ENCODE measurements at regions not wholly inside any gene's neighbourhood (a gene's known extent, or its start where the extent isn't known, plus 50 kb on each side); places are given as distances from the start of the nearest gene placed in this dataset.

DNA sequence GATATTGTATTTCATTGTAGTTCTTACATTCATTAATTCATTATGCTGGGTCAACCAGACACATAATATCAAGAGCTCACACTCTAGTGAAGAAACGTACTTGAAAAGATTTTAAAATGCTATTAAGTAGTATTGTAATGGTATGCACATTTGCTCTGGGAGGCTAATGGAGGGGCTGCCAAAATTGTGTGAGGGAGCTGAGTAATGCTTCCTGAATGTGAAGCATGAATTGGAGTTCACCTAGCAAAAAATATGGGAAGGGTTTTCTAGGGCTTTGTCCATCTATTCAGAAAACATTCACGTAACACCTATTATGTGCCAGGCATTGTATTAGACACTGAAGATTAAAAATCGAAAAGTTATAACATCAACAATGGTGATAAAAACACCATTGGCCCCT, 403.8 kb upstream of the PDE3A start:
- no peaks in the 10 kb centered on the region for H3K79me2 ChIP-seq (ENCODE audit: insufficient read depth, low read depth, low read length)
- no peaks in the 10 kb centered on the region for H4K20me1 ChIP-seq (ENCODE audit: insufficient read depth, low read length)
- no peak for TF ChIP-seq EZH2phosphoT487 (IDR thresholded peaks at IDR 0.05; ENCODE audit: borderline replicate concordance, low read depth, low read length)
- TF ChIP-seq CTCF (conservative IDR thresholded peaks at IDR 0.05; ENCODE audit: low read length): no peak
- H3K27ac ChIP-seq (ENCODE audit: low read depth, low read length, poor library complexity, severe bottlenecking): no peak overlapping the region
- BruUV-seq (replicated peaks): no TSS peak
- H2AFZ ChIP-seq (ENCODE audit: low read length): no peak overlapping the region
- intact Hi-C loops (cut with micrococcal nuclease; ENCODE audit: unreplicated experiment): no loop called here
- DNase-seq (ENCODE audit: low spot score): no peak
- CTCF ChIA-PET (ENCODE audit: unreplicated experiment): no interaction called here
- H3K4me2 ChIP-seq (ENCODE audit: low read length): no peak overlapping the region
- no peak overlapping the region for H3K4me3 ChIP-seq (ENCODE audit: low read depth, low read length, poor library complexity, severe bottlenecking)
- no peaks in the 10 kb centered on the region for H3K36me3 ChIP-seq (ENCODE audit: insufficient read depth, low read length)
- POLR2A ChIA-PET: no interaction called here
- H3K9me2 ChIP-seq (ENCODE audit: insufficient read depth, low read length): no peaks in the 10 kb centered on the region
- H3K4me1 ChIP-seq (ENCODE audit: insufficient read depth, low read length, poor library complexity, severe bottlenecking): no peaks in the 10 kb centered on the region
- H3K9me3 ChIP-seq (ENCODE audit: low read length): no peaks in the 10 kb centered on the region

GRCh38 chr12:19965196-19966038, 402.9 kb upstream of the PDE3A start:
- intact Hi-C loops (cut with micrococcal nuclease; ENCODE audit: unreplicated experiment): no loop called here
- Histone ChIP-seq H3K27ac (ENCODE audit: low read depth, low read length, poor library complexity, severe bottlenecking) (no peak overlapping the region), H3K36me3 (ENCODE audit: insufficient read depth, low read length) (no peaks in the 10 kb centered on the region), H3K79me2 (ENCODE audit: insufficient read depth, low read depth, low read length) (no peaks in the 10 kb centered on the region), H3K9me2 (ENCODE audit: insufficient read depth, low read length) (no peaks in the 10 kb centered on the region), H3K4me2 (ENCODE audit: low read length) (no peak overlapping the region), H2AFZ (ENCODE audit: low read length) (no peak overlapping the region), H4K20me1 (ENCODE audit: insufficient read depth, low read length) (no peaks in the 10 kb centered on the region), H3K4me1 (ENCODE audit: insufficient read depth, low read length, poor library complexity, severe bottlenecking) (no peaks in the 10 kb centered on the region), H3K9me3 (ENCODE audit: low read length) (no peaks in the 10 kb centered on the region), H3K4me3 (ENCODE audit: low read depth, low read length, poor library complexity, severe bottlenecking) (no peak overlapping the region)
- TF ChIP-seq CTCF (conservative IDR thresholded peaks at IDR 0.05; ENCODE audit: low read length) (no peak), EZH2phosphoT487 (IDR thresholded peaks at IDR 0.05; ENCODE audit: borderline replicate concordance, low read depth, low read length) (no peak)
- POLR2A ChIA-PET: interaction anchor here (0.6 kb wide), 1 partner anchor 258 kb away, joined by 3 read pairs; no protein-coding TSS in a partner anchor
- DNase-seq (ENCODE audit: low spot score): no peak
- CTCF ChIA-PET (ENCODE audit: unreplicated experiment): no interaction called here
- BruUV-seq (replicated peaks): no TSS peak

DNA sequence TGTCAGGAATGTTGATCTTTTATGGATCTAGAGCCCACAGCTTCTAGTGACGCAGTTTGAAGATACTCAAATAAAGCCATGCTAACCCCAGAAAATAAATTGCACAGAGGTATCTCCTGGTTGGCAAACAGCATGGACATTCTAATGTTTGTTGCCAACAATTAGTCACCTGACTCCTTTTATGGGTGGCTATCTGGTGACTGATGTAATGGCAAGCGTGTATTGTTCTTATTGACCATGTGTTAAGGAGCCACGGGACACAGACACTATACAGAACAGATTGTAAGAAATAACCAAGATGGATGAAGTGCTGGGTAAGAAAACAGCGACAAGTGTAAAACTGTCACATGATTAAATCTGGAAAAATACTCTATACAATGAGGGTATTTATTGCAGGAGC, 401.3 kb upstream of the PDE3A start:
- H3K4me1 ChIP-seq (ENCODE audit: insufficient read depth, low read length, poor library complexity, severe bottlenecking): no peaks in the 10 kb centered on the region
- intact Hi-C loops (cut with micrococcal nuclease; ENCODE audit: unreplicated experiment): no loop called here
- CTCF ChIA-PET (ENCODE audit: unreplicated experiment): no interaction called here
- POLR2A ChIA-PET: no interaction called here
- TF ChIP-seq EZH2phosphoT487 (IDR thresholded peaks at IDR 0.05; ENCODE audit: borderline replicate concordance, low read depth, low read length) (no peak), CTCF (conservative IDR thresholded peaks at IDR 0.05; ENCODE audit: low read length) (no peak)
- no peak for DNase-seq (ENCODE audit: low spot score)
- no TSS peak for BruUV-seq (replicated peaks)
- no peaks in the 10 kb centered on the region for H3K9me2 ChIP-seq (ENCODE audit: insufficient read depth, low read length)
- no peaks in the 10 kb centered on the region for H4K20me1 ChIP-seq (ENCODE audit: insufficient read depth, low read length)
- H3K79me2 ChIP-seq (ENCODE audit: insufficient read depth, low read depth, low read length): no peaks in the 10 kb centered on the region
- no peak overlapping the region for H3K27ac ChIP-seq (ENCODE audit: low read depth, low read length, poor library complexity, severe bottlenecking)
- no peak overlapping the region for H3K4me2 ChIP-seq (ENCODE audit: low read length)
- H3K9me3 ChIP-seq (ENCODE audit: low read length): no peaks in the 10 kb centered on the region
- no peak overlapping the region for H3K4me3 ChIP-seq (ENCODE audit: low read depth, low read length, poor library complexity, severe bottlenecking)
- no peaks in the 10 kb centered on the region for H3K36me3 ChIP-seq (ENCODE audit: insufficient read depth, low read length)
- H2AFZ ChIP-seq (ENCODE audit: low read length): no peak overlapping the region
